D721Med (cell line): ENCODE measurements at regions not wholly inside any gene's neighbourhood (a gene's known extent, or its start where the extent isn't known, plus 50 kb on each side); places are given as distances from the start of the nearest gene placed in this dataset.

Source experiments
- DNase-seq: peaks from one replicate; pipeline ENCODE4 v3.0.0; 2011; ENCODE audit warnings: low spot score; ENCODE audit not compliant: insufficient read length
- FAIRE-seq: peaks from 2 replicates; lab custom pipeline; 2011; peaks lifted over from hg19 to GRCh38; lab: Jason Lieb, UNC
- CTCF ChIP-seq: IDR thresholded peaks from 2 replicates; pipeline ENCODE4 v1.5.1; 2012; ENCODE audit warnings: mild to moderate bottlenecking, control low read depth; ENCODE audit not compliant: insufficient read depth; ENCODE audit errors: missing control alignments

DNA sequence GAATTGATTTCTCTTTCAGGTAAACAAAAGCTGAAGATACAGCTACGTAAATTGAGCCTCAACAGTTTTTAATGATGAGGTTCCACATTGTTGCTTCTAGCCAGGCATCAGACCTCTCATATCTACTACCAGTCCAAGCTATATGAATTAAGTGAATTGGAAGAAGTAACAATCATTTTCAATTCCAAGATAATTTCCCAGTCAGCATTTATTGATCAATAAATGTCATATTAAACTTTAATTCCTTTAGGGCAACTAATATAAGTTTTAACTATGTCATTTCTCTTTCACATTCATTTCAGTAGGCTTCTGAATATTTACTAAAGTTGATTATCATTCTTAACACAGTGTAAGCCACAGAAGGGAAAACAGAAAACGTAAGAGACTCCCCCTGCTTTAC is 1413.7 kb upstream of the CELF2 start:
- no peak for TF ChIP-seq CTCF
- DNase-seq, result no peak
- FAIRE-seq, result no peak

GRCh38 chr10:9605231-9605630 is 1412.4 kb upstream of the CELF2 start:
- DNase-seq (no peak), FAIRE-seq (no peak)
- TF ChIP-seq CTCF, result no peak

DNA sequence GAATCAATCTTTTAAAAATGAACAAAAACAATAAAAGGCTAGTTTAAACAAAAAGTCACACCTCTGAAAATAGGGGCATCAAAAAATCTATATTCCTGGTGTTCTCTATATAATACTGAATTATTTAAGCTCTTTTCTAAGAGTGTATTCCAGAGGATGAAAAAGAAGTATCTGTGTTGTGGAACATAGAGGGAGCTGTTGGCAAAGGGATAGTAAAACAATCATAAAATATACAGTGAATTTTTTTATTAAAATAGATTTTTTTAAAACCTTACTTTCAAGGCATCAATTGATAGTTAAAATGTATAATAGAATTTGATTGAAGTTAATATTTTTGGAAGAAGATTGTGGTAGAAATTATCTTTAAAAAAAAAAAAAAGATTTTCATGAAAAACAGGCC is 1409.1 kb upstream of the CELF2 start:
- DNase-seq, result no peak
- peak; percentile 53 for TF ChIP-seq CTCF
- FAIRE-seq, result no peak

GRCh38 chr10:9613338-9614075 is 1404.2 kb upstream of the CELF2 start:
- FAIRE-seq, result no peak
- no peak for TF ChIP-seq CTCF
- no peak for DNase-seq

- TF ChIP-seq CTCF, result no peak
- no peak for FAIRE-seq
- no peak for DNase-seq
Measured at GRCh38 chr10:9615189-9615588, 1402.5 kb upstream of the CELF2 start.

GRCh38 chr10:9621216-9621615 is 1396.5 kb upstream of the CELF2 start:
- DNase-seq (no peak), FAIRE-seq (no peak)
- no peak for TF ChIP-seq CTCF

DNA sequence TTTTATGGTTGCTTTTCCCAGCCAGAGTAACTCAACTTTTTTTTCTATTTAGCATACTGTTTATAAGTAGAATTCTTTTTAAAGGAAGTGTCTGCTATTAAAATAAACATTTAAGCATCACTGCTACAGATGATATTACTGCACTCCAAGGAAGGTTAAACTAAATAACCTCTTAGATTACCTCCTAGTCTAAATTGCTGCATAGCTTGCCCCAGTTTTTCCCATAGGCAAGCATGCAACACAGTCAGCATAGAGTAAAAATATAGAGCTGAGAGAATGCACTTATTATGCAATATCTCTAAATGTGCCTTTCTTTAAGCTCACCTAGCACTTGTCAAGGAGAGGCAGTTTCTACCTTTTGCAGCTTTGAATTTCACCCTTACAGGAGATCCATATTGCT is 1392.4 kb upstream of the CELF2 start:
- no peak for FAIRE-seq
- TF ChIP-seq CTCF, result no peak
- DNase-seq, result no peak
